GM12875 (cell line): ENCODE measurements at regions not wholly inside any gene's neighbourhood (a gene's known extent, or its start where the extent isn't known, plus 50 kb on each side); places are given as distances from the start of the nearest gene placed in this dataset.

Experiments
- H3K4me3 ChIP-seq: one replicate; pipeline ENCODE4 v1.5.1; 2011; ENCODE audit warnings: low read depth, low read length, control low read depth
- CTCF ChIP-seq: IDR thresholded peaks from 2 replicates; pipeline ENCODE4 v1.5.1; 2011; ENCODE audit warnings: low read depth, mild to moderate bottlenecking, control low read depth, inconsistent platforms, low read length, moderate library complexity, borderline replicate concordance; ENCODE audit not compliant: insufficient read depth

DNA sequence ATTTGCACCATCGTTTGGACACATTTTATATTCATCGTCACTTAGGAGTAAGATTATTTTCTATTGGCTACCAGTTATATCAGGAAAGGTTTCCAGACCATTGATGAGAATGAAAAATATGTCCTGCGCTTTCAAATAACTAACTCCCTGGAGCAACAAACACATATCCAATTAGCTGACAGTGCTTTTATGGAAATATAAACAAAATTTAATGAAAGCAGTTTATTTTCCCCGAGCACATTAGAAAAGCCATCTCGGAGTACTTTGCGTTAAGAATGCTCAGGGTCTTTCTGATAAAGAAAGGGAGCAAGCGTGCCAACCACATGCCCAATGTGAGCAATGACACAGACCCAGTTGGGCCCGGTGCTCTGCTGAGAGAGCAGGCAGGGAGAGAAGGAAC is 85.1 kb upstream of the ZPBP start:
- no peak for TF ChIP-seq CTCF
- no peak overlapping the region for H3K4me3 ChIP-seq

- no peak overlapping the region for H3K4me3 ChIP-seq
Observed at GRCh38 chr7:50174948-50175347, 81.9 kb upstream of the ZPBP start.

DNA sequence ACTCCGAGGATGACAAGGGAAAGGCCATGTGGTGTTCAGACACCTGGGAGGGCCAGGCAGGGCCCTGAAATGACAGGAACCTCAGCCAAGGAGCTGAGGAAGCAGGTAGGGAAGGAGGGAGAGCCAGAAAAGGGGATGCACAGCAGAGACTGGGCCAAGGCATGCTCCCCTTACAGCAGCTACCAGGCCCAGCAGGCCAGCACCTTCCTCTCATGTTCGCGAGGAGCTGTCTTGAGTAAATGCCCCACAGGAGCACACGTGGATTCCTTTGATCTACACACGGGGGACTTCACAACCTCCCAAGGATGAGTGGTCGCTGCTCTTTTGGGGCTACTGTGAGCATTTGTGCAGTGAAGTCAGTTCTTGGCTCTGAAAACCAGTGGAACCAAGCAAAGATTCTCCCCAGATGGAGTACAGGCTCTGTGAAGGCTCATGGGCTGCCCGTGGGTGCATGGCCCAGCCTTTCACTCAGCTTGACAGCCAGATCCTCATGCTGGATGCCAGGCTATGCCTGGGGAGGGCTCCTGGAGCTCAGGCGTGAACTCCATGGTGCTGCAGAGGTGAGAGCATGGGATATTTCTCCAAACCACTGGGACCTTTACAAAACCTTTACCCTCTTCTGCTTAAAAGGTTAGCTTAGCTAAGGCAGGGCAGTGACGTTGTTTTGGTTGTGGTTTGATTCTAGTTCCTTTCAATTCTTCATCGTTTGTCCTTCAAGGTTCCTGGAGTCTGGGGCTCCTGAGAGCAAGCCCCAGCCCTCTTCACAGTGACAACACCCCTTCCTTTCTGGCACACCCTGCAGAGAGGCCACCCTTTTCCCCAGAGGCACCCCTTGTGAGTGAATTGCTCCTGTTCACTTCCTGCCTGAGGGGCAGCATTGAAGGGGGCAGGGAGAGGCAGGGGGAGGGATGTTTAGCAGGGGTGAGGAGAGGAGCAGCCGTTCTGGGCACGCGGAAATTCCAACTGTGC is 74.2 kb upstream of the ZPBP start:
- H3K4me3 ChIP-seq, result no peak overlapping the region

More at GRCh38 chr7:50174948-50175347, 81.9 kb upstream of the ZPBP start:
- no peak for TF ChIP-seq CTCF

DNA sequence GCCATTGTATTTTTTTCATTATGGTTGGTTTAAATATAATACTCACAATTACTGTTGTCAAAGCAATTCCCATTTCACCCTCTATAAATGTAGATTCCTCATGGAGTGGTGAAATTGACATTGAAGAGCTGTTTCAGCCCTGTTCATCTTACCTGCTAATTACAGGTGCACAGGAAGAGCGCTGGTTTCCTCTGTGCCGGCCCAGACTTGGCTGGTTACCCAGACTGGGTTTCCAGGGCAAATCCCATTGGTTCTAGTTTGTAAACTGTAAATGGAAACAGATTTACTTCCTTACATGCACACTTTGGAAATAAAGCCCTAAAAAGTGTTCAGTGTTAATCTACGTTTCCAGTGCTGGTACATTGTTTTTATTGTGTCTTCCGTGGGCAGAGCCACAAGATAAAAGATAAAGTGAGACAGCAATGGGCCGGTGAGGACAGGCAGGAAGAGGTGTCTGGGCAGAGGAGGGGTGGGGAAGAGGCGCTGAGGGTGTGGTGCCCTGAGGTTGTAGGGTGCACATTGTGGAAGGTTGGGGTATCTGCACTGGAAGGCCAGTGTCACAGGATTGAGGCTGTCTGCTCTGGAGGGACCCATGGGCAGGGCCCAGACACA is 71.6 kb upstream of the ZPBP start:
- no peak overlapping the region for H3K4me3 ChIP-seq
- TF ChIP-seq CTCF, result no peak

More for the DNA sequence above, 74.2 kb upstream of the ZPBP start:
- no peak for TF ChIP-seq CTCF

GRCh38 chr7:50160206-50160605 is 67.2 kb upstream of the ZPBP start:
- H3K4me3 ChIP-seq, result no peak overlapping the region
- no peak for TF ChIP-seq CTCF

- no peak for TF ChIP-seq CTCF
- no peak overlapping the region for H3K4me3 ChIP-seq
Observed at GRCh38 chr7:50159154-50159553, 66.1 kb upstream of the ZPBP start.
